ENCODE measurements at regions not wholly inside any gene's neighbourhood (a gene's known extent, or its start where the extent isn't known, plus 50 kb on each side); places are given as distances from the start of the nearest gene placed in this dataset.

DNA sequence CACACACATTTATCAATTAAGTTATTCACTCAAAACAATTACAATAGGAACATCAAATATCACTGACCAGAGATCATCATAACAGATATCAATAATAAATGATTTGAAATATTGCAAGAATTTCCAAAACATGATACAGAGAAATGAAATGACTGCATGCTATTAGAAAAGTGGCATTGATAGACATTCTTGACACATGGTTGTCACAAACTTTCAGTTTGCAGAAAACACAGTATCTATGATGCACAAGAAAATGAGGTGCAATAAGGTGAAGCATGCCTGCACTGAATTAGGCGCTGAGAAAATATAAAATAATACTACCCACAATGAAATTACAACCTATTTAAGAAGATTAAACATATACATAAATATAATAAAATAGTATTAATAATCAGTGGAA is 198.0 kb upstream of the SYT1 start:
- Histone ChIP-seq H3K27me3 (replicated peaks; ENCODE audit: insufficient read depth, low read length) (no peaks in the 10 kb centered on the region), H3K4me1 (ENCODE audit: low read length) (no peaks in the 10 kb centered on the region), H3K4me2 (ENCODE audit: low read depth, low read length) (no peak overlapping the region), H3K9me3 (replicated peaks; ENCODE audit: insufficient read depth, low read length) (no peaks in the 10 kb centered on the region), H4K20me1 (ENCODE audit: insufficient read depth, low read length) (no peaks in the 10 kb centered on the region), H3K9me2 (replicated peaks; ENCODE audit: insufficient read depth, low read length) (no peaks in the 10 kb centered on the region), H3K9ac (ENCODE audit: low read length) (no peak overlapping the region), H3K4me3 (ENCODE audit: low read length) (no peak overlapping the region), H3F3A (ENCODE audit: insufficient read depth, low read length) (no peaks in the 10 kb centered on the region), H3K27ac (ENCODE audit: low read length) (no peak overlapping the region), H3K79me2 (ENCODE audit: low read length) (no peaks in the 10 kb centered on the region), H3K36me3 (replicated peaks; ENCODE audit: insufficient read depth, low read length) (no peaks in the 10 kb centered on the region), H2AFZ (ENCODE audit: low read length) (no peak overlapping the region)
- TF ChIP-seq EZH2phosphoT487 (IDR thresholded peaks at IDR 0.05; ENCODE audit: low read length) (no peak), EZH2 (optimal IDR thresholded peaks at IDR 0.05; ENCODE audit: low read depth, low read length) (no peak)
- TF ChIP-seq, protein P1, sequence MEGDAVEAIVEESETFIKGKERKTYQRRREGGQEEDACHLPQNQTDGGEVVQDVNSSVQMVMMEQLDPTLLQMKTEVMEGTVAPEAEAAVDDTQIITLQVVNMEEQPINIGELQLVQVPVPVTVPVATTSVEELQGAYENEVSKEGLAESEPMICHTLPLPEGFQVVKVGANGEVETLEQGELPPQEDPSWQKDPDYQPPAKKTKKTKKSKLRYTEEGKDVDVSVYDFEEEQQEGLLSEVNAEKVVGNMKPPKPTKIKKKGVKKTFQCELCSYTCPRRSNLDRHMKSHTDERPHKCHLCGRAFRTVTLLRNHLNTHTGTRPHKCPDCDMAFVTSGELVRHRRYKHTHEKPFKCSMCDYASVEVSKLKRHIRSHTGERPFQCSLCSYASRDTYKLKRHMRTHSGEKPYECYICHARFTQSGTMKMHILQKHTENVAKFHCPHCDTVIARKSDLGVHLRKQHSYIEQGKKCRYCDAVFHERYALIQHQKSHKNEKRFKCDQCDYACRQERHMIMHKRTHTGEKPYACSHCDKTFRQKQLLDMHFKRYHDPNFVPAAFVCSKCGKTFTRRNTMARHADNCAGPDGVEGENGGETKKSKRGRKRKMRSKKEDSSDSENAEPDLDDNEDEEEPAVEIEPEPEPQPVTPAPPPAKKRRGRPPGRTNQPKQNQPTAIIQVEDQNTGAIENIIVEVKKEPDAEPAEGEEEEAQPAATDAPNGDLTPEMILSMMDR (IDR thresholded peaks at IDR 0.05; ENCODE audit: low read length) = no peak
- DNase-seq = no peak

DNA sequence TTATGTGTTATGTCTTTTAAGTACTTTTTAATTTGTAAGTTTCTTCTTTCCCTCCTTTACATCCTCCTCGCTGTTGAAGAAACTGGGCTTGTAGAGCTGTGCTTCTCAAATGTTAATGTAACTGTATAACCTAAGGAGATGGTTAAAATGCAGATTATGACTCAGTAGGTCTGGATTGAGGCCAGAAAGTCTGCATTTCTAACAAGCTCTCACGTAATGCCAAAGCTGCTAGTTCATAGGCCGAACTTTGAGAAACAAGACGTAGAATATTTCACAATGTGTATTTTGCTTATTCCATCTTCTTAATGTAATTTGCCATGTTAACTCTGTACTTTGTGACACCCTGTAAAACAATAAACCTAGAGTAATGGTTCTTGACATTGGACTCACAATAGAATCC is 193.3 kb upstream of the SYT1 start:
- H2AFZ ChIP-seq (ENCODE audit: low read length) = no peak overlapping the region
- no peak for TF ChIP-seq EZH2phosphoT487 (IDR thresholded peaks at IDR 0.05; ENCODE audit: low read length)
- TF ChIP-seq EZH2 (optimal IDR thresholded peaks at IDR 0.05; ENCODE audit: low read depth, low read length) = no peak
- TF ChIP-seq, protein P1 (IDR thresholded peaks at IDR 0.05; ENCODE audit: low read length) = no peak
- no peaks in the 10 kb centered on the region for H3K9me2 ChIP-seq (replicated peaks; ENCODE audit: insufficient read depth, low read length)
- no peaks in the 10 kb centered on the region for H3K9me3 ChIP-seq (replicated peaks; ENCODE audit: insufficient read depth, low read length)
- no peaks in the 10 kb centered on the region for H3F3A ChIP-seq (ENCODE audit: insufficient read depth, low read length)
- H3K79me2 ChIP-seq (ENCODE audit: low read length) = no peaks in the 10 kb centered on the region
- H4K20me1 ChIP-seq (ENCODE audit: insufficient read depth, low read length) = no peaks in the 10 kb centered on the region
- H3K36me3 ChIP-seq (replicated peaks; ENCODE audit: insufficient read depth, low read length) = no peaks in the 10 kb centered on the region
- H3K27me3 ChIP-seq (replicated peaks; ENCODE audit: insufficient read depth, low read length) = no peaks in the 10 kb centered on the region
- no peaks in the 10 kb centered on the region for H3K4me1 ChIP-seq (ENCODE audit: low read length)
- no peak overlapping the region for H3K4me2 ChIP-seq (ENCODE audit: low read depth, low read length)
- no peak overlapping the region for H3K9ac ChIP-seq (ENCODE audit: low read length)
- no peak for DNase-seq
- no peak overlapping the region for H3K4me3 ChIP-seq (ENCODE audit: low read length)
- no peak overlapping the region for H3K27ac ChIP-seq (ENCODE audit: low read length)

DNA sequence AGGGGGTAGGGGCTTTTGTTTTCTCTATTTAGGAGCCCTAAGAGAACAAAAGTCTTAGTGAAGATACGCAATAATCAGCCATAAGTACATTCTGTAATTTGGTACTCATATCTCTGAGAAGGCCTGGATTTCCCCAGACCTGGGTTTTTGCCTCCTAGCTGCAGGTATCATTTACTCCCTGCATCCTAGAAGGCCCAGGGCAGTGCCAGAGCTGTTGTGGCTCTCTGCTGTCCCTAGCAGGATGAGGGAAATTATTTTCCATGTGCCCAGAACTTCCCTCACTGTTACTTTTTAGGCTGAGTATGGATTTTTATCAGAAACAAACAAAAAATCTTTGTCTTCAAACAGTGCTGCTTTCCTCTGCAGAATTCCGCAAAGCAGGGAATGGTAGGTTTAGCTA is 192.5 kb upstream of the SYT1 start:
- no peak overlapping the region for H3K4me2 ChIP-seq (ENCODE audit: low read depth, low read length)
- DNase-seq = no peak
- no peak overlapping the region for H3K27ac ChIP-seq (ENCODE audit: low read length)
- no peaks in the 10 kb centered on the region for H3K36me3 ChIP-seq (replicated peaks; ENCODE audit: insufficient read depth, low read length)
- no peak overlapping the region for H2AFZ ChIP-seq (ENCODE audit: low read length)
- no peaks in the 10 kb centered on the region for H3F3A ChIP-seq (ENCODE audit: insufficient read depth, low read length)
- TF ChIP-seq EZH2phosphoT487 (IDR thresholded peaks at IDR 0.05; ENCODE audit: low read length) (no peak), EZH2 (optimal IDR thresholded peaks at IDR 0.05; ENCODE audit: low read depth, low read length) (no peak)
- TF ChIP-seq, protein P1 (IDR thresholded peaks at IDR 0.05; ENCODE audit: low read length) = no peak
- no peaks in the 10 kb centered on the region for H3K9me3 ChIP-seq (replicated peaks; ENCODE audit: insufficient read depth, low read length)
- no peaks in the 10 kb centered on the region for H3K4me1 ChIP-seq (ENCODE audit: low read length)
- H3K9ac ChIP-seq (ENCODE audit: low read length) = no peak overlapping the region
- no peaks in the 10 kb centered on the region for H3K79me2 ChIP-seq (ENCODE audit: low read length)
- no peaks in the 10 kb centered on the region for H3K27me3 ChIP-seq (replicated peaks; ENCODE audit: insufficient read depth, low read length)
- no peaks in the 10 kb centered on the region for H3K9me2 ChIP-seq (replicated peaks; ENCODE audit: insufficient read depth, low read length)
- H4K20me1 ChIP-seq (ENCODE audit: insufficient read depth, low read length) = no peaks in the 10 kb centered on the region
- H3K4me3 ChIP-seq (ENCODE audit: low read length) = no peak overlapping the region
